NCI-H2196 (cell line): ENCODE measurements at regions not wholly inside any gene's neighbourhood (a gene's known extent, or its start where the extent isn't known, plus 50 kb on each side); places are given as distances from the start of the nearest gene placed in this dataset.
A peak's percentile ranks its signal among the peaks of the same experiment; 100 is the strongest.

Experiments
- DNase-seq: peaks from one replicate; lab custom pipeline; 2025; ENCODE audit not compliant: unreplicated experiment; lab: John Stamatoyannopoulos, UW

DNA sequence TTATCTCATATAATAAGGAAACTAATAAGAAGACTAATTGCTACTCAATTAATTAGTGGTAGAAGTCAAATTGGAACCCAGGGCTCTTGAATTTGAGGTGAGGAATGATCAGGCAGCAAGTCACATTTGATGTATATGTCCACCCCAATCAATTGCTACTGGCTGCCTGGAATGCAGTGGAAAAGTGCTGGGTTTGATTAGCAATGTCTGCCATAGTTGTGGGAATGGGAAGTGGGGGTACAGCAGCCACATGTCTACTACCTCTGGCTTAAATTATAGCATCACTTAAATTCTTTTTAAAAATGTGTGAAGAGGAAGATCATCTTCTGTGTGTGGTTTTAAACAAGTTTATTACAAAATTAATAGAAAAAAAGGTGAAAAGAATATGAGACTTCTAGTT lies 50.8 kb upstream of the NAV2 start:
- no peak for DNase-seq

DNA sequence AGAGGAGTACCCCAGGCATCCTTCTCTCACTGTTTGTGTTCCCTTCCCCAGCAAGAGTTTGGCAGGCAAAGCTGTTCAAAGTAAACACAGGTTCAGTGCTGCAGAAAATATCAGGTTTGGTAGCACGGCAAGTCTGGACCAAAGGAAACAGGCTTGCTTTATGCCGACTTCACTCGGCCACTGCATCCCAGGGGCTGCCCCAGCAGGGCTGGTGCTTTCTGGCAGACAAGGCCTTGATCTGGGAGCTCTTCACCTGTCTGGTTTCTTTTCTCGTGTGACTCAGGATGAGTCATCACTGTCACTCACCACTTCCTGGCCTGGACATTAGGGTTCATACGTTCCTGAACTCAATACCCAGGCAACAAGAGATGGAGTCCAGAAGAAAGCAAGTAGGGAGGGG lies 52.6 kb upstream of the NAV2 start:
- DNase-seq = peak; percentile 72

DNA sequence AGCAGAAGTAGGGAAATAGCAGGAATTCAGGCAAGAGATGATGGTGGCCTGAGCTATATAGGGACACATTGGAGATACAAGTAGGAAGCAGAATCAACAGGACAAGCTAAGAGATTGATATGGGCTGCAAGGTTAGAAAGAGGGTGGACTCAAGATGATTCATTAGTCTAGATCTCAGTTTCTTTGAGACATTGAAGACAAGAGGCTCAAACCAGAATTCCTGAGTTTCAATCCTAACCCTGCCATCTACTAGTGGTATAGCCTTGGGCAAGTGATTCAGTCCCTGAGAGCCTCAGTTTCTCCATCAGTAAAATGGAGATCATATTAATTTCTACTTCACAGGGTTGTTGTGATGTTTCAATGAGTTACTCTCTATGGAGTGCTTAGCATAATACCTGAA lies 53.1 kb upstream of the NAV2 start:
- no peak for DNase-seq

DNA sequence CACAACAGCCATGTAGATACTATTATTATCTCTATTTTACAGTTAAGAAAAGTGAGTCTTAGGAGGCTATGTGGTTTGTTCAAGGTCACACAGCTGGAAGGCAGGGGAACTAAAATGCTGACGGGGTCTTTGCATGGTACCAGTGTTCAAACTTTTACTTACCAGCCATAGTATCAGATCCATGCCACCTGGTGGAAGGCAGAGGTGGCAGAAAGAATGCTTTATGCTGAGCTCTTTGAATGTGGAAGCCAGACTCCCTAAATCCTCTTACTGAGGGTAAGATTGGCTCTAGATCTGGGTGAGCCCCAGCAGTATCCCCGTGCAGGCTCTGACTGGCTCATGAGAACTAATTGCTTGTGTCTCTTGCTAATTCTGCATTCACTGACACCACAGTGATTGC lies 54.3 kb upstream of the NAV2 start:
- no peak for DNase-seq

GRCh38 chr11:19656140-19656541 lies 56.5 kb upstream of the NAV2 start:
- no peak for DNase-seq

DNA sequence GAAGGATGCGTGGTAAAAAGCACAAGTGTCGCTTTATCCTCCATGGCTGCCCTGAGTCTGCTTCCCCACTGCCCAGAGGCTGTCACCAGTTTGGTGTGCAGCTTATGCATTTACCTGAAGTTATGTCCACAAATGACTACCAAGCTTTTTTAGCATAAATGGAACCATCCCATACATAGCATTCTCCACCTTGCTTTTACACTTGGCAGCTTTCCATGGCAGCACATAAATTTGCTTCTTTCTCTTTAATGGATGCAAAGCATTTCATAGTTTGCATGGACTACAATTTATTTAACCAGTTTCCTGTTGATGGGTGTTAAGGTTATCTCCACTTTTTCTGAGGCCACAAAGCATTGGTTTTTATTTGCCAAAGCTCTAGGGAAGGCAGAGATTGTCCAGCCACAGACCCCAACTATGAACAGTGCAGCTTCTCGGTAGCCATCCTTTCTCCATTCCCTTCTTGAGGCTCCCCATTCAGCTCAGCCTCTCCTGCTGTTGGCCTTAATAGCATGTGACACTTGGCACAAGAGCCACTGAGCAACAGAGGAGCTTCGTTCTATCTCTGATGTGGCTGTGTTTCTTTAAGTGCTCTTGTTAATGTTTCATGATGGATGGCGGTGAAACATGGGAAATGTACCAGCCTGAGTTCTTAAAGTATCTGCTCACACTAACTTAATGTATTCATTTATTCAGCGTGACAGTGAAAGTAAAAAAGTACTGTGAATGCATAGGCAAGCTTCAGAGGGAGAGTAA lies 59.8 kb upstream of the NAV2 start:
- DNase-seq = no peak

DNA sequence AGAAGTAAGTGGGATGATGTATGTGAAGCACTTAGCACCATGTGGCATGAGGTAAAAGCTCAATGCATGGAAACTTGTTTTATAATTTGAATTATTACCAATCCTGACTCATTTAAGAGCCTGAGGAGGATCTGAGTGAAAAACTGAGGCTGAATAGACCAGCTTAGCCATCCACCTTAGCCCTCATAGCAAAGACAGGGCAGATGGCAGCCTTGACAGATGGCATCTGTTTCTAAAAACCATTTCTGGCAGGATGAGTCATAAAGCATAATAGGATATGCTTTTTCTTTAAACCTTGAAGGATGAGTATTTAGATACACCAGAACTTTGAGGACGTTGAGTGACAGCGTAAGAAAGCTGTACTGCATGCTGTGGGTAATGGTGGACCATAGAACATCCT lies 61.0 kb upstream of the NAV2 start:
- no peak for DNase-seq

DNA sequence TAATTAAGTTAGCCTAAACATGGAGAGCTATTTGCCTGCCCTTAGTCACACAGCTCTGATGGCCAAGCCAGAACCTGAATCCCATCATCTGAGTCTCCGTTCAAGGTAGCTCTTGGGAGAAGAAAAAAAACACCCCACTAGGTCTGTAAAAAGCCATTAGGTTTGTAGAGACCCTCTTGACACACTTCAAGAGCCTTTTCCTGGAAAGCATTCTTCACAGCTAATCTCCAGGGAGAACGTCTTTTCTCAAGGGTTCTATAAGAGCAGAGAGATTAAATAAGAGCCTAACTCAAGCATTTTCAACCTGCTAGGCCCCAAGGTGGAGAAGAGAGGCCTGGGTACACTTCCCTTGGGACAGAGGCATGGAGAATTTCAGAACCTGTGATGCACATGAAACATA lies 61.6 kb upstream of the NAV2 start:
- DNase-seq = no peak

GRCh38 chr11:19650467-19650866 lies 62.2 kb upstream of the NAV2 start:
- DNase-seq = no peak

- no peak for DNase-seq
These were observed 62.9 kb upstream of the NAV2 start for GRCh38 chr11:19649751-19650150.

- DNase-seq = no peak
These were observed 64.3 kb upstream of the NAV2 start for GRCh38 chr11:19648321-19648720.

GRCh38 chr11:19647816-19648215 lies 64.8 kb upstream of the NAV2 start:
- DNase-seq = no peak

DNA sequence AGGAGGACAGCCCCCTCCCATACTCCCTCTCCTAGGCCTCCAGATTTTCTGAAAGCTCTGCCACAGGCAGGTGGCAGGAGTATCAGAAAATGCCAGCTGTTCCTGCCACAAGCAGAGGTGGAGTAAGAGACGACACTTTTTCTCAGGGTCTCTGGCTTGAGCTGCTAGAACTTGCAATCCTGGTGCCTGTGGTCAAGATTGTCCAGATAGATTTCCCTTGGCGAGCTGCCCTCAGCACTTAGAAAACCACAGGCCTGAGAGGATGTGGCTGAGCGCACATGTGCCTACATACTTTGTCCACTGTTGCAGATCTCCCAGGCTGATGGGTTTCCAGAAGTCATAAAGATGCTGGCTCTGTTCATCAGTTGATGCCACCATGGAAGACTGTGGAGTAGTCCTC lies 65.7 kb upstream of the NAV2 start:
- peak; percentile 91 for DNase-seq

DNA sequence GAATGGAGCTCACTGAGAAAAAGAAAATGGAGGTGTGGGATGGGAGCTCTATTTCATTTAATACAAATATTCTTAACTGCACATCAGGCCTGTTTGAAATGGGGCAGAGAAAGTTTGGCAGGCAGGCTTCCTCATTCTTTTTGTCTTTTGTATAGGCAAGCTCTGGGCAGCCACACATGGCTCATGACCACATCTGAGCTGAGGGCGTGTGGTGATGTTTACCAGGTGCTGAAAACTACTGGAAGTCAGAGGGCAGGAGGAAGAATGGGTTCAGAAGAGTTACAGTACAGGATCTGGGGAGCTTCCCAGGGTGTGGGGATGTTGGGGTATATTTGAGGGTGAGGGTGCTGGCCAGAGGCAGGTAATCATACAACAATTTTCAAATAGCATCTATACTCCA lies 66.3 kb upstream of the NAV2 start:
- DNase-seq = peak; percentile 20

- DNase-seq = no peak
These were observed 68.3 kb upstream of the NAV2 start for GRCh38 chr11:19644316-19644715.

DNA sequence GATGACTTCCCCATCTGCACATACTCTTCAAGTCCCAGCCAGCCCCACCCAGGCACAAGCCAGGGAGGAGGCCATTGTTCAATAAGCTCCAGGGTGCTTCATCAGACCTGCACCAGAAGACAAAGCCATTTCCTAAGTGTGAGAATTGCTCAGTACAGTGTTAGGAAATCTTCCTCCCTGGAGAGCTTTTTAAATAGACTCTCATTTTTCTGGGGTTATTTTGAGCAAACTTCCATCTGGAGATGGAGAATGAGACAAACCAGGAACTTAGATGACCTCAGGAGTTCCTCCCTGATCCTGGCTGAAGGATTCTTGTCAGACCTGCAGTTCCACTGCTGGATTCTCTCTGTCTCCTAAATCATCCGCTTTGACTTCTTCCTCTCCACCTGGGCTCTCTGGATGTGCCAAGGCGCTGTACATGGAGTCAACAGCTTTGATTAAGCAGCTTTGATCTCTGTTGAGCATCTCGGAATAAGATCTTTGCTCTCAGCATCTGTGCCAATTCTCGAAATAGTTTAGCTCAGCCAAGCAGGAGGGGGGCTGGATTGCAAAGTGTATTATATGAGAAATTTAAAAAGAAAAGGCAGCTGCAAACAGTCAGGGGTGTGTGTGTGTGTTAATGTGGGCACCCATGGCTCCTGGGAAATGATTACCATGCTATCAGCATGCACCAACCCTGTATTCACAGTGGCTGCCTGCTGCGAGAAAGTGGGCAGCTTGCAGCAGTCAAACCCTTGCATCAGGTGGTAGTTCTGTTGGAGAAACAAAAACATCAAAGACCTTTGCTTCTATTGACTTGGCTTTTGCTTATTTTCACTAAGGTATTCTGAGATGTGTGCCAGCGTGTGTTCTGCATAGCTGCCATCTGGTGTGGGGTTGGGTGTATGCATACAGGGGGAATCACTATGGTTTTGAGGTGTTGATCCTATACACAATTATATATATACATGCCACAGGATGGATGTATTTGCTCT lies 70.2 kb upstream of the NAV2 start:
- no peak for DNase-seq

- DNase-seq = no peak
These were observed 73.0 kb upstream of the NAV2 start for GRCh38 chr11:19639603-19640105.

GRCh38 chr11:19635332-19635731 lies 77.3 kb upstream of the NAV2 start:
- no peak for DNase-seq

- DNase-seq = peak; percentile 52
These were observed 79.4 kb upstream of the NAV2 start for GRCh38 chr11:19633276-19633675.

DNA sequence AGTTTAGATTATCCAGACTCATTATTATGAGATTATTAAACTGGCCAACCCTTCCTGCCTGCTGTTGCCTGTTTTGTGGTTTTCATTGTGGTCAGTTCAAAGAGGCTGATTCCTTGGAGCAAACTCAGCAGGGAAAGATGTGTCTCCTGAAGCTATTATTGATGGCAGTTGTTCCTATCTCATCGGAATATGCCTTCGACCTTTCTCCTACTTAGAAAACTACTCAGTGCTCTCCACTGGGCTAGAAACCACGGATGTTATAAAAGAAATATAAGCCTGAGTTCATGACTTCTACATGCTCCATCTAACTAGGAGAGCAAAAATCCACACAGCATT lies 80.2 kb upstream of the NAV2 start:
- no peak for DNase-seq

GRCh38 chr11:19631712-19632498 lies 80.7 kb upstream of the NAV2 start:
- no peak for DNase-seq
